GM13976 (cell line): ENCODE measurements at regions not wholly inside any gene's neighbourhood (a gene's known extent, or its start where the extent isn't known, plus 50 kb on each side); places are given as distances from the start of the nearest gene placed in this dataset.

Experiments used
- DNase-seq: peaks from one replicate; pipeline ENCODE4 v3.0.0; 2012; ENCODE audit warnings: low spot score
- in situ Hi-C: fragments of 300-500 bp; cut with MboI; formaldehyde crosslinking; loops from one replicate; pipeline ENCODE4 v1.12.0; 2022; ENCODE audit warnings: low sequenced_read_pairs, mixed read lengths, inconsistent platforms; ENCODE audit not compliant: unreplicated experiment
- TF ChIP-seq, protein P1 (sequence below): IDR thresholded peaks from 2 replicates; pipeline ENCODE4 v1.5.1; 2012; ENCODE audit warnings: borderline replicate concordance, mild to moderate bottlenecking; ENCODE audit not compliant: insufficient read depth; ENCODE audit errors: extremely low read depth, missing control alignments, control extremely low read depth

DNA sequence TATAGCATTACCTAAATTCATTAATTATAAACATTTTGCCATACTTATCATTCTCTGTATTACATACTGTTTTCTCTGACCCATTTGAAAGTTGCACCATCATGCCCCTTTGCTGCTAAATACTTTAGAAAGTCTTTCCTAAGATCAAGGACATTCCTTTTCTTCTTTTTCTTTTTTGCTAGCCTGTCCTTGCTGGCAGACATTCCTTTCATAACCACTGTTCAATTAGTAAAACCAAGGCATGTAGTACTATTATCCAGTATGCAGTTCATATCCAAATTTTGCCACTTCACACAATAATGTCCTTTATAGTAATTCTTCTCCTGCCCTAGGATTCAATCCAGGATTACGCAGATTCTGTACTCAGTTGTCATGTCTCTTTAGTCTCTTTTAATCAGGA lies 321.0 kb upstream of the C2CD4B start:
- in situ Hi-C loops, result no loop called here
- DNase-seq, result no peak
- TF ChIP-seq, protein P1, sequence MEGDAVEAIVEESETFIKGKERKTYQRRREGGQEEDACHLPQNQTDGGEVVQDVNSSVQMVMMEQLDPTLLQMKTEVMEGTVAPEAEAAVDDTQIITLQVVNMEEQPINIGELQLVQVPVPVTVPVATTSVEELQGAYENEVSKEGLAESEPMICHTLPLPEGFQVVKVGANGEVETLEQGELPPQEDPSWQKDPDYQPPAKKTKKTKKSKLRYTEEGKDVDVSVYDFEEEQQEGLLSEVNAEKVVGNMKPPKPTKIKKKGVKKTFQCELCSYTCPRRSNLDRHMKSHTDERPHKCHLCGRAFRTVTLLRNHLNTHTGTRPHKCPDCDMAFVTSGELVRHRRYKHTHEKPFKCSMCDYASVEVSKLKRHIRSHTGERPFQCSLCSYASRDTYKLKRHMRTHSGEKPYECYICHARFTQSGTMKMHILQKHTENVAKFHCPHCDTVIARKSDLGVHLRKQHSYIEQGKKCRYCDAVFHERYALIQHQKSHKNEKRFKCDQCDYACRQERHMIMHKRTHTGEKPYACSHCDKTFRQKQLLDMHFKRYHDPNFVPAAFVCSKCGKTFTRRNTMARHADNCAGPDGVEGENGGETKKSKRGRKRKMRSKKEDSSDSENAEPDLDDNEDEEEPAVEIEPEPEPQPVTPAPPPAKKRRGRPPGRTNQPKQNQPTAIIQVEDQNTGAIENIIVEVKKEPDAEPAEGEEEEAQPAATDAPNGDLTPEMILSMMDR, result no peak

DNA sequence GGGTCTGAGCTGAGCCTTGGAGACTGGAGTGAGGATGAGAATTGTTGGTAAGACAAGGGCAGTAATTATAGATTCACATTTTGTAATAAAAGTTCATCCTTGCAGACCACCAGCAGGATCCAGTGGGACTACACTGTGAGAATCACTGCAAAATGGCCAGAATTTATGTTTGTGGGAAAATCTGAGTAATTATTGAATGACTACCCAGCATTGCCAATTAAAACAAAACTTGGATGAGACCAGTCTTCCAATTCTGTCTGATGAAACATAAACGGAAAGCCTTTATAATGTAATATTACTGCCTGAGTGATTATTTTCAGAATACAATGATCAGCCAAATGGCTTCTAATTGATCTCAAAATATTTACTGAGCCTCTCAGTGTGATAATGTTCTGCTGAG lies 323.3 kb upstream of the C2CD4B start:
- TF ChIP-seq, protein P1, result no peak
- in situ Hi-C loops, result no loop called here
- DNase-seq, result no peak

DNA sequence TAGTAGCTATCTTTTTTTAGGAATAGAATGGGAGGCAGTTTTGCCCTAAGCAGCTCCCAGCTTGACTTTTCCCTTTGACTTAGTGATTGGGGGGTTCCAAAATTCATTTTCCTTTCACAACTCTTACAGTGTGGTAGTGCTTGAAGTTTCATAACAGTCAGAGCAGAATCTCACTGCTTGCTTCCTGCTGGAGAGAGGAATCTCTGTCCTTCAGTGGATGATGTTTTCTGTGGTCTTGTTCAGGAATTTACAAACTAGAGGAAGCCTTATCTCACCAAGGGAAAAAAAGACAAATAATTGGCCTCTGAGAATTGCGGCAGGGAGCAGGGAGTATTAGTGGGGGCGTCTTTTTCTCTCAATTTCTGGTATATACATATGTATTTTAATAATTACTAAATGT lies 326.6 kb upstream of the C2CD4B start:
- in situ Hi-C loops, result no loop called here
- TF ChIP-seq, protein P1, result no peak

DNA sequence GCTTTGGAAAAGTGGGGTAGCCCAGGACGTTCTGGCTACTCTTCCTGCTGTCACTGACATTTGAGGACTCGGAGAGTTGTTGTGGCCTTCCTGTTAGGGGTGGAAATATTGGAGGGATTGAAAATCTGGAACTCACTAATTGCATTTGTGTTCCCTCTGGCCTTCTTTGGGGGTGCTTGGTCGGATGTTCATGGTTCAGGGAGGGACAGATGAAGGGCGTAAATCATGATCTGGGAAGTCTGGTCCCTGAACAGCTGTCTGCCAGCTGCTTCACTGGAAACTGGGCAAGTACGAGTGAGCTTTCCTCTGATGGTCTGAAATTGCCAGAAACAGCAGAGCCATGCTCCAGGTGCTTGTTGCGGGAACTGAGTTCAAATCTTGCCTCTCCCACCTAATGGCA lies 327.8 kb upstream of the C2CD4B start:
- in situ Hi-C loops, result no loop called here
- no peak for DNase-seq
- TF ChIP-seq, protein P1, result no peak

More for the DNA sequence above, 326.6 kb upstream of the C2CD4B start:
- no peak for DNase-seq

DNA sequence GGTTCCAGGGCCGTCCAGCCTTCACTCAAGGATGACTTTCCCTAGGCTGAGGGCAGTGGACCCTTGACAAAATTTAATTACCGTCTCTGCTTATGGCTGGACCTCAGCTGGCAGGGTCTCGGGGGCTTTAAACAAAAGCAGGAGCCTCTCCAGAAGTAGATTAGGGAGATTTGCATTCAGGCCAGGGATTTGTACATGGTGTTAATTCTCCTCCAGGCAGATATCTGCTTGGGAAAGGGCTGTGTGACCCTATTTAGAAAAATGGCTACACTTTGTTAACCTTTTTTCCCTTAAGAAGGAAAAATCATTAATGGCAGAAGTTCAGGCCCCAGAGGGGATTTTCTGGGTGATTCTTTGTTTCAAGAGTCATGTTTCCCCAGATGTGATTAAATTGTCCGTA lies 329.1 kb upstream of the C2CD4B start:
- in situ Hi-C loops, result no loop called here
- TF ChIP-seq, protein P1, result no peak
- DNase-seq, result no peak

DNA sequence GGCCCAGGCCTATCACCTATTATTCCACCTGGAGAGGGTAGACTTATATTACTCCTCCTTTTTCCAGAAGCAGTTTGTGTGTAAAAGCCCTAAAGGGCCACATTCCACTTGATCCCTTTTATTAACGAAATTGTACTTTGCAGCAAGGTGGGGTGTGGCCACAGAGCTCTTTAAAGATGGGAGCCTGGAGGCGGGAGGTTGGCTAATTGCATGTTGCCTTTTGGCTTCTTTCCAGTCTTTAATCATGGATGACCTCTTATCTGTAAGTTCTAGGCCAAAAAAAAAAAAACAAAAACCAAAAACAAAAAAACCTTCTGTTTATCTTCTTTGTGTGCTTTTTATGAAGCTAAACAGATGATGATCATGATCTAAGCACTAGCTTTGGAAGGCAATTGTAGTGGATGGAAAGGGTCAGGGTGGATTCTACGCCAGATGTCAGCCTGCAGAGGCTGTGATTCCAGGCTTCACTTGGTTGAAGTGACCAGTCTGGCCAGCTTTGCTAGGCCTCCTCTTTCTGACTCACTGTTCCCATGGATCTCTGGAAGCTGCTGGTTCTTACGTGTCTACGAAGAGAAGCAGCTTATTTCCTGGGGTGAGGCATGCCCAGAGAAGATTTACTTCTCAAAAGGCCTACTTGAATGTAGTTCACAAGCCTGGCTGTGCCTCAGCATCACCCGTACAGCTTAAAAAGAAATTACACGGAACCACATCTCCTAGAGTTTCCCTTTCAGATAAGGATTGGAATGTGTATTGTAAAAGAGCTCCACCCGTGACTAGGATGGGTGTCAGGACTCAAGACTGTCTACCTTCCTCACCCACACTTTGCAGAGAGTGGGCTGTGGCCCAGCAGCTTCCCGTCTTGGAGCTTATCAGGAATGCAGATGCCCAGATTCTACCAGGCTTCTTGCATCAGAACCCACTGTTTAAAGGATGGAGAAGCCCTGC lies 330.9 kb upstream of the C2CD4B start:
- in situ Hi-C loops, result no loop called here
- no peak for DNase-seq

More for the DNA sequence above, 330.9 kb upstream of the C2CD4B start:
- TF ChIP-seq, protein P1, result no peak
